NCI-H226 (cell line): ENCODE measurements at regions not wholly inside any gene's neighbourhood (a gene's known extent, or its start where the extent isn't known, plus 50 kb on each side); places are given as distances from the start of the nearest gene placed in this dataset.

Source experiments
- DNase-seq: peaks from one replicate; pipeline ENCODE4 v3.0.0-alpha.2; 2015

- no peak for DNase-seq
Observed at GRCh38 chr16:73804456-73804855, 492.2 kb upstream of the PSMD7 start.

- DNase-seq, result no peak
Observed at GRCh38 chr16:73798471-73798870, 498.1 kb upstream of the PSMD7 start.

GRCh38 chr16:73797115-73797514, 499.5 kb upstream of the PSMD7 start:
- no peak for DNase-seq

GRCh38 chr16:73796241-73796640, 500.4 kb upstream of the PSMD7 start:
- no peak for DNase-seq

- DNase-seq, result no peak
Observed at GRCh38 chr16:73794994-73795393, 501.6 kb upstream of the PSMD7 start.

GRCh38 chr16:73793871-73794437, 502.7 kb upstream of the PSMD7 start:
- DNase-seq, result no peak

- no peak for DNase-seq
Observed at GRCh38 chr16:73793260-73793659, 503.4 kb upstream of the PSMD7 start.

GRCh38 chr16:73792199-73793020, 504.2 kb upstream of the PSMD7 start:
- DNase-seq, result no peak

GRCh38 chr16:73781297-73781696, 515.3 kb upstream of the PSMD7 start:
- DNase-seq, result no peak

- no peak for DNase-seq
Observed at GRCh38 chr16:73778887-73779286, 517.7 kb upstream of the PSMD7 start.

GRCh38 chr16:73775841-73776388, 520.7 kb upstream of the PSMD7 start:
- no peak for DNase-seq

GRCh38 chr16:73771196-73772064, 525.2 kb upstream of the PSMD7 start:
- DNase-seq, result no peak

- no peak for DNase-seq
Observed at GRCh38 chr16:73768786-73769203, 527.8 kb upstream of the PSMD7 start.

GRCh38 chr16:73764321-73764720, 532.3 kb upstream of the PSMD7 start:
- no peak for DNase-seq

- no peak for DNase-seq
Observed at GRCh38 chr16:73756289-73757178, 540.1 kb upstream of the PSMD7 start.

- DNase-seq, result no peak
Observed at GRCh38 chr16:73753931-73754330, 542.7 kb upstream of the PSMD7 start.

- no peak for DNase-seq
Observed at GRCh38 chr16:73750639-73751038, 546.0 kb upstream of the PSMD7 start.

GRCh38 chr16:73747328-73747727, 549.3 kb upstream of the PSMD7 start:
- no peak for DNase-seq

- DNase-seq, result no peak
Observed at GRCh38 chr16:73746554-73746953, 550.1 kb upstream of the PSMD7 start.

GRCh38 chr16:73743665-73744496, 552.7 kb upstream of the PSMD7 start:
- no peak for DNase-seq

- DNase-seq, result no peak
Observed at GRCh38 chr16:73739049-73739769, 557.4 kb upstream of the PSMD7 start.
